Aorta (tissue), 5 donors: ENCODE measurements at regions not wholly inside any gene's neighbourhood (a gene's known extent, or its start where the extent isn't known, plus 50 kb on each side); places are given as distances from the start of the nearest gene placed in this dataset.
"Not testable (repeated sequence)": the region's sequence is repeated elsewhere in the genome, so short reads cannot be mapped to it uniquely, and the experiment has no call there.

Source experiments
- ATAC-seq: fragments of 200-7000 bp; cut with Tn5 transposase; one replicate; pipeline ENCODE4 v1.9.1; 2022; ENCODE audit warnings: moderate library complexity; ENCODE audit not compliant: low FRiP score
- DNase-seq, 2 donors: peaks; one replicate each; pipeline ENCODE4 v3.0.0-alpha.2; 2020
- H3K27ac ChIP-seq, 2 donors: one replicate each; pipeline ENCODE4 v1.5.1; 2013; ENCODE audit warnings: low read length in 2 of 2, mild to moderate bottlenecking in 2 of 2, moderate library complexity in 2 of 2, control low read depth in 1 of 2, inconsistent platforms in 1 of 2, low read depth in 1 of 2
- H3K27me3 ChIP-seq, 2 donors: one replicate each; pipeline ENCODE4 v1.6.1; 2013; ENCODE audit warnings: control low read depth in 1 of 2, low read length in 1 of 2, mild to moderate bottlenecking in 1 of 2, moderate library complexity in 1 of 2; ENCODE audit not compliant: insufficient read depth in 2 of 2, control insufficient read depth in 1 of 2
- H3K36me3 ChIP-seq, 2 donors: one replicate each; pipeline ENCODE4 v1.6.1; 2013; ENCODE audit warnings: control low read depth in 1 of 2, low read length in 1 of 2, mild to moderate bottlenecking in 1 of 2; ENCODE audit not compliant: insufficient read depth in 2 of 2, control insufficient read depth in 1 of 2
- H3K4me1 ChIP-seq, 2 donors: one replicate each; pipeline ENCODE4 v1.6.1; 2013; ENCODE audit warnings: low read length in 2 of 2, control low read depth in 1 of 2, mild to moderate bottlenecking in 1 of 2, moderate library complexity in 1 of 2; ENCODE audit not compliant: insufficient read depth in 2 of 2, control insufficient read depth in 1 of 2
- H3K4me3 ChIP-seq, 2 donors: one replicate each; pipeline ENCODE4 v1.5.1; 2013; ENCODE audit warnings: low read length in 2 of 2, control low read depth in 1 of 2, mild to moderate bottlenecking in 1 of 2
- H3K9me3 ChIP-seq: one replicate; pipeline ENCODE4 v1.6.1; 2013; ENCODE audit warnings: mild to moderate bottlenecking, low read length; ENCODE audit not compliant: control insufficient read depth
- WGBS, 2 donors: extraction: QIAGEN DNeasy Blood & Tissue Kit; methylation state at CpG; one replicate each; pipeline ENCODE4 v1.1.7; 2013; 5-methylcytosine and 5-hydroxymethylcytosine counted together
- intact Hi-C, 2 donors: fragments of 100-400 bp; cut with DNase I; formaldehyde crosslinking; loops; one replicate each; pipeline versions ENCODE4 v1.14.2 to v1.15.0; 2022
- donor health status: healthy with polysubstance abuse.
- donor health status: Bipolar disorder and iron deficiency.
- donor health status: DM: no; HTN: no; CAD: no.
- donor health status: DM: no; HTN: no; CAD: no.
- donor health status: DM: yes; HTN: yes; CAD: no.

DNA sequence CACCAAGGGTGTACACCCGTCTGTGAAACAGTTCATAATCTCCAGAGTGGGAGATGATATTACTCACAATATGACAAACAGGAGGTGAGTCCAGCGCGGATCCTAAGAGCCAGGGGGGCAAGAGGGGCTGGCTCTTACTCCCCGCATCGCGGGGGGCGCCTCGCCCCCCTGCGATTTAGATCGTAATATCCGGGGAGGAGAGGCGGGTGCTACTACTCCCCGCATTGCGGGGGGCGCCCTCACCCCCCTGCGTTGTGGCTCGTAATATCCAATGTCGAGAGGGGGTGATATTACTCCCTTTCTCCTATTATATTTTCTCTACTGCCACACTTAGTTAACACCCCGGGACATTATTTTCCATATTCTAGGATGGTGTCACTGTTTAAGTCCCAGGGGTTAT lies 131.9 kb downstream of the ADRA2C start:
- no peak for ATAC-seq
- Histone ChIP-seq H3K27me3 (no peaks in the 10 kb centered on the region), H3K36me3 (no peaks in the 10 kb centered on the region), H3K4me3 (no peak overlapping the region), H3K9me3 (no peaks in the 10 kb centered on the region), H3K27ac (no peak overlapping the region), H3K4me1 (no peaks in the 10 kb centered on the region)
- intact Hi-C loops = no loop called here
- no peak for DNase-seq
- 84 to 85% methylated on average over 15 to 19 of the region's 19 CpGs for WGBS, 2 donors

DNA sequence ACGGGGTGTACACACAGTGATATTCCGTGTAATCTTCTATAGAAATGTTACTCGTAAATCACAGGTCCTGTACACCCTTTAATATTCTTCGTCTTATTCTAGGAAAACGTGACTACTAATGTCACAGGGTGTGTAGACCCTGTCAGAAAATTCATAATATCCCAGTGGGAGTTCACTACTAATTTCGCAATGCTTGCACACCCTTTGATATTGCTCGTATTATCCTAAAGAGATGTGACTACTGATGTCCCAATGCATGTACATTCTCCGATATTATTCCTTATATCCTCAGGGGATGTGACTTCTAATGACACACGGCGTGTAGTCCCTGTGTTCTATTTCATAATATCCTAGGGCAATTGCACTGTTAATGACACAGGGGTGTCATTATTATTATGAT lies 132.7 kb downstream of the ADRA2C start:
- H3K36me3 ChIP-seq, ATAC-seq, H3K4me1 ChIP-seq, H3K27me3 ChIP-seq, H3K27ac ChIP-seq, intact Hi-C loops, DNase-seq, H3K4me3 ChIP-seq, H3K9me3 ChIP-seq: not testable (repeated sequence)
- WGBS, 2 donors = 87 to 88% methylated on average over 10 of the region's 10 CpGs

DNA sequence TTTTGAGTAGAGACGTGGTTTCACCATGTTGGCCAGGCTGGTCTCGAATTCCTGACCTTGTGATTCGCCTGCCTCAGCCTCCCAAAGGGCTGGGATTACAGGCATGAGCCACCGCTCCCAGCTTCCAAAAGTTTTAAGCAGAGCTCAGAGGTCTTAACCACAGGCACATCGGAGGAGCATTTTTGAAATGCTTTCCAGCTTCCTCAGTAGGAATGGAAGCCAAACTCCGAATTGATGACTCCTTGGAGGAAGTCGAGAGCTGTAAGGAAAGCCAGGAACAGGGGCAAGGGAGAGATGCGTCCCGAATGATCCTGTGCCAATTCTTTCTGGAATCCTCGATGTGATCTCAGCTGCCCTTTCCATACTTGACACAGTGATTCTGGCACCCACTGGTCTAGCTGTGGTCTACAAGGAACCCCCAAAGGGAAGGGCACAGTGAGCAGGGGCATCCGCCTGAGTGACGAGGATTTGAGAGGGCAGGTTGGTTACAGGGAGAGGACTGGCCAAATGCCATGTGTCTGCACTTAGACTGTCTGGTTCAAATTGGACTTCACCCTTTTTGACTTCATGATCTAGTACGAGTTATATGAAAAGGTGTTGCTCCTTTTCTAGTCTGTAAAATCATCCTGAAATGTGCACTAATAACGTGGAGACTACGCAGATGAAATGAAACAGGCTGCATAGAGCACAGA lies 138.2 kb downstream of the ADRA2C start:
- H3K36me3 ChIP-seq, intact Hi-C loops, H3K4me1 ChIP-seq, ATAC-seq, H3K9me3 ChIP-seq, DNase-seq, H3K4me3 ChIP-seq, H3K27me3 ChIP-seq, H3K27ac ChIP-seq: not testable (repeated sequence)
- 41 to 46% methylated on average over 12 to 14 of the region's 15 CpGs for WGBS, 2 donors

DNA sequence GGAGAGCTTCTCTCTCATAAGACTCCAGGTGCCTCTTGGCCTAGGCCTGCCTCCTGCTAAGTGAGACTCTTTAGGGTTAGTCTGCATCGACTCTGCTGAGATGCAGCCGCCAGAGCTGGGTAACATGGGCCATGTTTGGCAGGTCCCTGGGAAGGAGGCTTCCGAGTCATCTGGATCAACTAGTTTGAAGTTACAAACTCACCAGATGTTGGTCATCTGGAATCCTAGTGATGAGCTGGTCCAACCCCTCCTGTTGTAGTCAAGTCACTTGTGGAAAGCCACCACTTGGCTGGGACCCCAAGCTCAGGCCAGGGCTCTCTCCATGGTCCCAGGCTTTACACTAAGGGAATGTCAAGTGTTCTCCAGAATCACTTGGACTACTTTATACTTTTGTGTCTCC lies 143.4 kb downstream of the ADRA2C start:
- H3K4me1 ChIP-seq, intact Hi-C loops, H3K4me3 ChIP-seq, H3K27ac ChIP-seq, H3K27me3 ChIP-seq, H3K36me3 ChIP-seq, ATAC-seq, H3K9me3 ChIP-seq, DNase-seq: not testable (repeated sequence)
- WGBS, 2 donors = 94 to 100% methylated on average over 3 of the region's 3 CpGs

DNA sequence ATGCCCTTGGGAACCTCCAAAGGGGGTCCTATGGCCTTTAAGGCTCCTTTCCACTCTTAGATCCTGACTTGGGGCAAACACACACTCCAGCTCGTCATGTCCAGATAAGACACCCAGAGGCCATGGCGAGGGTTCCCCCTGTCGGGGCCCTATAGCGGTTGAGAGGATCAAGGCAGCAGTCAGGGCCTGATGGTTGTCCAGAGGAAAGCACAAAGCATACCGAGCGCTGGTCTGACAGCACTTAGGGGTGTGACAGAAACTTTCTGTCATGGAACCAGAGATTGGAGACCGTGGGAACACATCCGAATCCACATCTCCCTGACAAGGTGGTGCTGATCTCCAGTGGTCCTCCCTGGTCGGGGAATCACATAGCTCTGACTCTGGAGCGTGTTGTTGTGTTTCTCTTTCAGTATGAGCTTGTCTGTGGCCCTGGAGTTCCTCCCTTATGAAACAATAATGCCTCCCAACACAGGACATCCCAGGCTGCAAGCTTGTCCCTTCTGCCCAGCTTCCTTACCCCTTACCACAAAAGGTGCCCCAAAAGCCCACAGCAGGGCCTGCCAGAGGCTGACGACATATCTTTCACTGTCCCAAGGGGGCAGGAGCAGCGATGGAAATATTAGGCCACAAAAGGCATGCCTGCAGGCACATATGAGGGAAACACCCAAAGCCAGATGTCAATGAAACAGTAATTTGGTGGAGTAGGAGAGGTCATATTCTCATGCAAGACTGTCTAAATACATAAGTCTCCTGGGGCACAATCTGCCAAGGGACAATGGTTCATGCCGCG lies 144.2 kb downstream of the ADRA2C start:
- WGBS, 2 donors = 78 to 79% methylated on average over 14 of the region's 14 CpGs
- H3K4me1 ChIP-seq, H3K9me3 ChIP-seq, H3K36me3 ChIP-seq, DNase-seq, H3K27ac ChIP-seq, intact Hi-C loops, ATAC-seq, H3K27me3 ChIP-seq, H3K4me3 ChIP-seq: not testable (repeated sequence)

DNA sequence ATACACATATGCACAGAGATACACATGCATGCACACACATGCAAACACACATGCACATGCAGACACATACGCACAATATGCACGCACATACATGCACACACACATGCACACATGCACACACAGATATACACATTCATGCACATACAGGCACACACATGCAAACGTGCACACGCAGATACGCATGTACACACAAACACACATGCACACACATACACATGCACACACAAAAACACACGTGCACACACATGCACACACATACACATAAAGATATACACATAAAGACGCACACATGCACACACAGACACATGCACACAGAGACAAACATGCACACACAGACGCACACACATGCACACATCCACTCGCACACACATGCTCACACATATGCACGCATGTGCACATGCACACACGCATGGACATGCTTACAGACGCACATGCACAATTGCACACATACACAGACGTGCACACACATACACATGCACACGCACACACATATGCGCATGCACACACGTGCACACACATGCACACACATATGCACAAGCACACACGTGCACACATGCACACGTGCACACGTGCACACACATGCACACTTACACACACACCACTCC lies 145.2 kb downstream of the ADRA2C start:
- Histone ChIP-seq H3K9me3 (no peaks in the 10 kb centered on the region), H3K27me3 (no peaks in the 10 kb centered on the region), H3K27ac (no peak overlapping the region), H3K4me3 (no peak overlapping the region), H3K36me3 (no peaks in the 10 kb centered on the region), H3K4me1 (no peaks in the 10 kb centered on the region)
- intact Hi-C loops = no loop called here
- 82 to 84% methylated on average over 19 of the region's 19 CpGs for WGBS, 2 donors
- DNase-seq (no peak), ATAC-seq (no peak)

DNA sequence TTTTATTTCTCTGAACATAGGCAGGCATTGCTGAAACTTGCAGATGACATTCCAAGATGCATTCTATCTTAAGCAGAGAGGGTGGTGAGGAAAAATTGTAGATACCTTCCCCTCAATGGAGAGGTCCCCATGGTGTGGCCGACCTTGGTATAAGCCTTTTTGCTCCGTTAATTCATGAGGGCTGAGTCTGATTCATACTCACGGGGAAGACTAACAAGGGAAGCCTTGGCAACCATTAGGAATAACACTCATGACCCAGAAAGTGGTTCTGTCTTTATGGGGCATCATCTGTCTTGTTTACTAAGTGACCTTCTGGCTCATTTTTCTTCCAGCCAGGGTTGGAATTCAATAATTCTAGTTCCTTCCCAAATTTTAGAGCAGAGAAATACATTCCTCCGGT lies 148.3 kb downstream of the ADRA2C start:
- H3K4me3 ChIP-seq, H3K9me3 ChIP-seq, DNase-seq, H3K36me3 ChIP-seq, H3K27ac ChIP-seq, intact Hi-C loops, H3K4me1 ChIP-seq, ATAC-seq, H3K27me3 ChIP-seq: not testable (repeated sequence)
- 77 to 82% methylated on average over 4 of the region's 4 CpGs for WGBS, 2 donors

DNA sequence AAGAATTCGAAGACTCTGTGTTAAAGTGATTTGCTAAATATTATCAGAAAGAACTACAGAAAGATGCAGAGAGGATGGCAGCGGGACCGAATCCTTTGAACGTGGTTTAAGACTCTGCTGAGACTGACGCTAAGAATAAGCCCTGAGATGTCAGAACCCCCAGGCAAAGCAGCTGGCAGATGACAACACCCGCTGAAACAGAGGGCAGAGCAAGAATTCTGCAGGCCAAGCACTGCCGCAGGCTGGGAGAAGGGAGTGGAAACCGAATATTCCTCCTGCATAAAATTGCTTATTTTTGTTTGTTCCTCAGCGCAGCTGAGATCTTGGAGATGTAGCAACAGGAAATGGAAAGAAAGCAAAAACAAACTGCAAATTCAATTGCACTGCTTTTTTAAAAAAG lies 153.3 kb downstream of the ADRA2C start:
- H3K27ac ChIP-seq, H3K27me3 ChIP-seq, H3K4me1 ChIP-seq, DNase-seq, ATAC-seq, intact Hi-C loops, H3K9me3 ChIP-seq, H3K4me3 ChIP-seq, H3K36me3 ChIP-seq: not testable (repeated sequence)
- WGBS, 2 donors = 52 to 53% methylated on average over 9 of the region's 9 CpGs

DNA sequence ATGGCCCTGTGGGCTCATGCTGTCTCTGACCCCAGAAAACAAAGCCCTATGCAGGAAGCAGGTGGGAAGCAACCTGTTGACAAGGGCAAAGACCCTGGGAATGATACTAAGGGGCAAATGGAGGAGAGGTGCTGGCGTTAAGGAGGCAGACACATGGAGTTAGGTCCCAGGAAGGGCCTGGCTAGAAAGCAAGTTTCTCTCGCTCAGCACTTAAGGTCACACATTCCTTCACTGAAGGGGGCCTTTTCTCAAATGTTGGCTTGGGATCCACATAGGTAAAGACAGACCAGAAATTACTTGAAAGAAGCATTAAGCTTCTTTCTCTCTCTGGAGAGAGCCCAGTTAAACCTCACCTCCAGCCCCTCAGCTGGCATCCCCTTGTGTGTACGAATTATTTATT lies 155.7 kb downstream of the ADRA2C start:
- intact Hi-C loops, H3K27me3 ChIP-seq, H3K27ac ChIP-seq, DNase-seq, ATAC-seq, H3K9me3 ChIP-seq, H3K4me3 ChIP-seq, H3K4me1 ChIP-seq, H3K36me3 ChIP-seq: not testable (repeated sequence)
- 87 to 89% methylated on average over 3 of the region's 3 CpGs for WGBS, 2 donors
